ENCODE measurements at regions not wholly inside any gene's neighbourhood (a gene's known extent, or its start where the extent isn't known, plus 50 kb on each side); places are given as distances from the start of the nearest gene placed in this dataset.

GRCh38 chr3:127064391-127065137 is 81.6 kb downstream of the PLXNA1 start:
- no peak overlapping the region for H3K4me3 Mint-ChIP-seq (ENCODE audit: low read depth, unreplicated experiment)
- H3K4me1 Mint-ChIP-seq (ENCODE audit: low read depth, unreplicated experiment) = peaks cover 9% of the 10 kb centered on the region
- H3K36me3 Mint-ChIP-seq (ENCODE audit: insufficient read depth, unreplicated experiment) = no peaks in the 10 kb centered on the region
- H3K9me3 Mint-ChIP-seq (ENCODE audit: low read depth, unreplicated experiment) = no peaks in the 10 kb centered on the region
- H3K27ac Mint-ChIP-seq (ENCODE audit: unreplicated experiment) = no peak overlapping the region
- peaks cover 53% of the 10 kb centered on the region for H3K27me3 Mint-ChIP-seq (ENCODE audit: unreplicated experiment)
- no peak for TF ChIP-seq CTCF (IDR thresholded peaks at IDR 0.05; ENCODE audit: unreplicated experiment)
- DNase-seq = no peak
- intact Hi-C loops (cut with micrococcal nuclease; ENCODE audit: unreplicated experiment) = no loop called here
- BruUV-seq (replicated peaks) = no TSS peak
- CTCF ChIA-PET = interaction anchor here (0.6 kb wide), 1 partner anchor 333 kb away, joined by 17 read pairs; no protein-coding TSS in a partner anchor

DNA sequence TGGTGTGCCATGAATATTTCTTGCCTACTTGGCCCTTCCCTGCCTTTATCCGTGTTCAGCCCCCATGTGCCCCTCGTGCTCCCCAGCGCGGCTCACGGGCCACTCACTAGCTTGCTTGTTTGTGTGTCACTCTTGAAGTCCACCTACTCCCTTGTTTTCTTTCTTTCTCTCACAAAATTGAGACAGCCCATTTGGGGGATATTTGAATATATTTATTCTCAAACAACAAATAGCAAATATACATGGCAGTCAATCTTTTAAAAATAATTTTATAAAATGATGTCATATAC is 82.2 kb downstream of the PLXNA1 start:
- Mint-ChIP-seq H3K36me3 (ENCODE audit: insufficient read depth, unreplicated experiment) (no peaks in the 10 kb centered on the region), H3K4me1 (ENCODE audit: low read depth, unreplicated experiment) (peaks cover 9% of the 10 kb centered on the region), H3K27ac (ENCODE audit: unreplicated experiment) (no peak overlapping the region), H3K4me3 (ENCODE audit: low read depth, unreplicated experiment) (no peak overlapping the region), H3K9me3 (ENCODE audit: low read depth, unreplicated experiment) (no peaks in the 10 kb centered on the region), H3K27me3 (ENCODE audit: unreplicated experiment) (peaks cover 53% of the 10 kb centered on the region)
- DNase-seq = no peak
- TF ChIP-seq CTCF (IDR thresholded peaks at IDR 0.05; ENCODE audit: unreplicated experiment) = no peak
- no TSS peak for BruUV-seq (replicated peaks)
- intact Hi-C loops (cut with micrococcal nuclease; ENCODE audit: unreplicated experiment) = no loop called here
- CTCF ChIA-PET = interaction anchor here (0.6 kb wide), 1 partner anchor 334 kb away, joined by 17 read pairs; no protein-coding TSS in a partner anchor

GRCh38 chr3:127065561-127066290 is 82.8 kb downstream of the PLXNA1 start:
- BruUV-seq (replicated peaks) = no TSS peak
- Mint-ChIP-seq H3K9me3 (ENCODE audit: low read depth, unreplicated experiment) (no peaks in the 10 kb centered on the region), H3K27ac (ENCODE audit: unreplicated experiment) (no peak overlapping the region), H3K27me3 (ENCODE audit: unreplicated experiment) (peaks cover 53% of the 10 kb centered on the region), H3K36me3 (ENCODE audit: insufficient read depth, unreplicated experiment) (no peaks in the 10 kb centered on the region), H3K4me3 (ENCODE audit: low read depth, unreplicated experiment) (no peak overlapping the region), H3K4me1 (ENCODE audit: low read depth, unreplicated experiment) (peaks cover 9% of the 10 kb centered on the region)
- TF ChIP-seq CTCF (IDR thresholded peaks at IDR 0.05; ENCODE audit: unreplicated experiment) = no peak
- intact Hi-C loops (cut with micrococcal nuclease; ENCODE audit: unreplicated experiment) = no loop called here
- DNase-seq = no peak
- CTCF ChIA-PET = no interaction called here

GRCh38 chr3:127066635-127067034 is 83.7 kb downstream of the PLXNA1 start:
- no peak for DNase-seq
- TF ChIP-seq CTCF (IDR thresholded peaks at IDR 0.05; ENCODE audit: unreplicated experiment) = no peak
- intact Hi-C loops (cut with micrococcal nuclease; ENCODE audit: unreplicated experiment) = no loop called here
- no peak overlapping the region for H3K4me3 Mint-ChIP-seq (ENCODE audit: low read depth, unreplicated experiment)
- no peaks in the 10 kb centered on the region for H3K9me3 Mint-ChIP-seq (ENCODE audit: low read depth, unreplicated experiment)
- no peak overlapping the region for H3K27ac Mint-ChIP-seq (ENCODE audit: unreplicated experiment)
- BruUV-seq (replicated peaks) = no TSS peak
- H3K27me3 Mint-ChIP-seq (ENCODE audit: unreplicated experiment) = peaks cover 62% of the 10 kb centered on the region
- H3K36me3 Mint-ChIP-seq (ENCODE audit: insufficient read depth, unreplicated experiment) = no peaks in the 10 kb centered on the region
- peaks cover 9% of the 10 kb centered on the region for H3K4me1 Mint-ChIP-seq (ENCODE audit: low read depth, unreplicated experiment)
- CTCF ChIA-PET = no interaction called here
